Breast epithelium (tissue), 4 donors: ENCODE measurements at regions not wholly inside any gene's neighbourhood (a gene's known extent, or its start where the extent isn't known, plus 50 kb on each side); places are given as distances from the start of the nearest gene placed in this dataset.

ENCODE experiments used
- DNase-seq, 2 donors: peaks; one replicate each; pipeline ENCODE4 v3.0.0-alpha.2; 2019; ENCODE audit warnings: low spot score in 2 of 2
- H3K27ac ChIP-seq, 2 donors: fragments of 200-600 bp; sonication (generic) in 1 of 2; one replicate each; pipeline ENCODE4 v1.5.1; 2016 to 2019; ENCODE audit warnings: mild to moderate bottlenecking in 1 of 2
- H3K27me3 ChIP-seq, 2 donors: fragments of 200-600 bp; sonication (generic) in 1 of 2; one replicate each; pipeline versions ENCODE4 v1.5.1 to v1.6.0; 2017 to 2019; ENCODE audit warnings: control low read depth in 1 of 2, mild to moderate bottlenecking in 1 of 2
- H3K36me3 ChIP-seq: fragments of 200-600 bp; one replicate; pipeline ENCODE4 v1.5.1; 2019
- H3K4me1 ChIP-seq, 2 donors: fragments of 200-600 bp; sonication (generic); one replicate each; pipeline ENCODE4 v1.5.1; 2016 to 2019; ENCODE audit warnings: control low read depth in 1 of 2
- H3K4me3 ChIP-seq, 3 donors: fragments of 200-600 bp; sonication (generic); 1 replicate in 2 of 3; 2 replicates in 1 of 3; pipeline ENCODE4 v1.5.1; 2016 to 2019; ENCODE audit warnings: mild to moderate bottlenecking in 3 of 3, moderate library complexity in 2 of 3
- H3K9me3 ChIP-seq, 2 donors: fragments of 200-600 bp; sonication (generic) in 1 of 2; one replicate each; pipeline ENCODE4 v1.5.1; 2016 to 2019; ENCODE audit warnings: control low read depth in 1 of 2
- CTCF ChIP-seq, 3 donors: fragments of 450-650 bp; IDR thresholded peaks; one replicate each; pipeline ENCODE4 v1.5.1; 2016 to 2017; ENCODE audit warnings: antibody characterized with exemption in 3 of 3, mild to moderate bottlenecking in 3 of 3, moderate library complexity in 3 of 3
- POLR2A ChIP-seq: fragments of 450-650 bp; IDR thresholded peaks from one replicate; pipeline ENCODE4 v1.6.1; 2016; ENCODE audit warnings: antibody characterized with exemption, mild to moderate bottlenecking, moderate library complexity
- POLR2AphosphoS5 ChIP-seq, 3 donors: sonication (generic); formaldehyde crosslinking; IDR thresholded peaks; one replicate each; pipeline ENCODE4 v1.6.1; 2017; ENCODE audit warnings: antibody characterized with exemption in 3 of 3
- intact Hi-C: fragments of 100-400 bp; cut with DNase I; formaldehyde crosslinking; loops from one replicate; pipeline ENCODE4 v1.15.1; 2023; ENCODE audit warnings: low total_unique reads

- no peak for DNase-seq
- TF ChIP-seq POLR2AphosphoS5 (IDR thresholded peaks at IDR 0.05) = no peak
- no peak for TF ChIP-seq CTCF (IDR thresholded peaks at IDR 0.05)
- no peak for TF ChIP-seq POLR2A
- Histone ChIP-seq H3K27ac (no peak overlapping the region), H3K27me3 (peaks cover 0 to 16% of the 10 kb centered on the region in 2 donors), H3K4me1 (no peaks in the 10 kb centered on the region), H3K4me3 (no peak overlapping the region), H3K9me3 (peaks cover 16 to 23% of the 10 kb centered on the region in 2 donors), H3K36me3 (no peaks in the 10 kb centered on the region)
- intact Hi-C loops = no loop called here
These were observed 187.3 kb upstream of the LHX5 start for GRCh38 chr12:113659015-113659414.

- Histone ChIP-seq H3K4me3 (no peak overlapping the region), H3K9me3 (peaks cover 16 to 30% of the 10 kb centered on the region in 2 donors), H3K4me1 (no peaks in the 10 kb centered on the region), H3K36me3 (no peaks in the 10 kb centered on the region), H3K27me3 (peaks cover 0 to 12% of the 10 kb centered on the region in 2 donors), H3K27ac (no peak overlapping the region)
- intact Hi-C loops = no loop called here
- DNase-seq = no peak
- TF ChIP-seq CTCF (IDR thresholded peaks at IDR 0.05) = no peak
- no peak for TF ChIP-seq POLR2AphosphoS5 (IDR thresholded peaks at IDR 0.05)
- no peak for TF ChIP-seq POLR2A
These were observed 186.5 kb upstream of the LHX5 start for GRCh38 chr12:113658006-113658655.

- no peak overlapping the region for H3K27ac ChIP-seq
- H3K27me3 ChIP-seq = peaks cover 0 to 9% of the 10 kb centered on the region in 2 donors
- intact Hi-C loops = no loop called here
- DNase-seq = no peak
- no peaks in the 10 kb centered on the region for H3K36me3 ChIP-seq
- H3K4me1 ChIP-seq = no peaks in the 10 kb centered on the region
- peaks cover 16 to 35% of the 10 kb centered on the region in 2 donors for H3K9me3 ChIP-seq
- no peak for TF ChIP-seq POLR2AphosphoS5 (IDR thresholded peaks at IDR 0.05)
- no peak for TF ChIP-seq POLR2A
- no peak for TF ChIP-seq CTCF (IDR thresholded peaks at IDR 0.05)
- H3K4me3 ChIP-seq = no peak overlapping the region
These were observed 184.2 kb upstream of the LHX5 start for GRCh38 chr12:113655919-113656318.

GRCh38 chr12:113655479-113655878, 183.8 kb upstream of the LHX5 start:
- Histone ChIP-seq H3K27me3 (peaks cover 0 to 8% of the 10 kb centered on the region in 2 donors), H3K9me3 (peaks cover 16 to 35% of the 10 kb centered on the region in 2 donors), H3K4me1 (no peaks in the 10 kb centered on the region), H3K27ac (no peak overlapping the region), H3K36me3 (no peaks in the 10 kb centered on the region), H3K4me3 (no peak overlapping the region)
- no peak for DNase-seq
- intact Hi-C loops = no loop called here
- no peak for TF ChIP-seq CTCF (IDR thresholded peaks at IDR 0.05)
- no peak for TF ChIP-seq POLR2A
- no peak for TF ChIP-seq POLR2AphosphoS5 (IDR thresholded peaks at IDR 0.05)

GRCh38 chr12:113651662-113652061, 180.0 kb upstream of the LHX5 start:
- Histone ChIP-seq H3K9me3 (peaks cover 14 to 32% of the 10 kb centered on the region in 2 donors), H3K27me3 (peaks cover 0 to 21% of the 10 kb centered on the region in 2 donors), H3K4me3 (no peak overlapping the region), H3K4me1 (no peaks in the 10 kb centered on the region), H3K27ac (no peak overlapping the region), H3K36me3 (no peaks in the 10 kb centered on the region)
- DNase-seq = no peak
- intact Hi-C loops = no loop called here
- TF ChIP-seq POLR2A (no peak), POLR2AphosphoS5 (IDR thresholded peaks at IDR 0.05) (no peak), CTCF (IDR thresholded peaks at IDR 0.05) (no peak)
